Activated T-cell treated with anti-CD3 and anti-CD28 coated beads, Interleukin-2, amount 50 U/mL, for 48 hours (primary cell): ENCODE measurements at regions not wholly inside any gene's neighbourhood (a gene's known extent, or its start where the extent isn't known, plus 50 kb on each side); places are given as distances from the start of the nearest gene placed in this dataset.

Experiments
- DNase-seq, 2 experiments: peaks; one replicate each; pipeline ENCODE4 v3.0.0-alpha.2; 2020

GRCh38 chr5:2657151-2657550, 94.3 kb downstream of the IRX2 start:
- no peak for DNase-seq

GRCh38 chr5:2656206-2656605, 95.3 kb downstream of the IRX2 start:
- no peak for DNase-seq

GRCh38 chr5:2653991-2654390, 97.5 kb downstream of the IRX2 start:
- no peak for DNase-seq

- DNase-seq = no peak
Measured at GRCh38 chr5:2651116-2651515, 100.4 kb downstream of the IRX2 start.

GRCh38 chr5:2642684-2643345, 108.7 kb downstream of the IRX2 start:
- DNase-seq = no peak

- DNase-seq = no peak
Measured at GRCh38 chr5:2640717-2641116, 110.8 kb downstream of the IRX2 start.

- DNase-seq = no peak
Measured at GRCh38 chr5:2639425-2639824, 112.1 kb downstream of the IRX2 start.

- no peak for DNase-seq
Measured at GRCh38 chr5:2634399-2635176, 116.9 kb downstream of the IRX2 start.

GRCh38 chr5:2633992-2634391, 117.5 kb downstream of the IRX2 start:
- no peak for DNase-seq

GRCh38 chr5:2631758-2632157, 119.7 kb downstream of the IRX2 start:
- no peak for DNase-seq

GRCh38 chr5:2629045-2629444, 122.4 kb downstream of the IRX2 start:
- DNase-seq = no peak

- no peak for DNase-seq
Measured at GRCh38 chr5:2627867-2628266, 123.6 kb downstream of the IRX2 start.

GRCh38 chr5:2626572-2626971, 124.9 kb downstream of the IRX2 start:
- no peak for DNase-seq

- no peak for DNase-seq
Measured at GRCh38 chr5:2622866-2623265, 128.6 kb downstream of the IRX2 start.

- no peak for DNase-seq
Measured at GRCh38 chr5:2621631-2622030, 129.8 kb downstream of the IRX2 start.

GRCh38 chr5:2619216-2619615, 132.3 kb downstream of the IRX2 start:
- DNase-seq = no peak

GRCh38 chr5:2617461-2617860, 134.0 kb downstream of the IRX2 start:
- DNase-seq = no peak

- no peak for DNase-seq
Measured at GRCh38 chr5:2615917-2616316, 135.6 kb downstream of the IRX2 start.

- DNase-seq = no peak
Measured at GRCh38 chr5:2614571-2614970, 136.9 kb downstream of the IRX2 start.

- no peak for DNase-seq
Measured at GRCh38 chr5:2611659-2612058, 139.8 kb downstream of the IRX2 start.

- no peak for DNase-seq
Measured at GRCh38 chr5:2610986-2611385, 140.5 kb downstream of the IRX2 start.

- DNase-seq = no peak
Measured at GRCh38 chr5:2608391-2608790, 143.1 kb downstream of the IRX2 start.

GRCh38 chr5:2607598-2607997, 143.9 kb downstream of the IRX2 start:
- DNase-seq = no peak

GRCh38 chr5:2603272-2603575, 148.3 kb downstream of the IRX2 start:
- no peak for DNase-seq
